ENCODE measurements at regions not wholly inside any gene's neighbourhood (a gene's known extent, or its start where the extent isn't known, plus 50 kb on each side); places are given as distances from the start of the nearest gene placed in this dataset.

DNA sequence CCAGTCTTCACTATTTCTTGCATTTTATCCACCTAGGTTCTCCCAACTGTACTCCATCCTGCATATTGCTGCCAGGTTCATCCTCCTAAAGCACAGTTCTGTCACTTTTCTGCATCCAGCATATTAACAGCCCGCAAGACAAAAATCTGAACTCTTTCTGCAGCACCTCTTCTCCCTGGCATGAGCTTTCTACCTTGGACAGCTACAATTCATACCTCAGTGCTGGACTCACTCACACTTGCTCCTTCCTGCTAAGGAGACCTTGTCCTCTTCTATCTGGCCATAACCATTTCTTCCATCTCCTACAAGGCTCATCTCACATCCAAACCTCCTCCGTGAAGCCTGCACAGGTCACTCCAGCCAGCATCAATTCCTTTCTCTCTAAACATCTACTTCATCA, 170.1 kb upstream of the GRIP1 start:
- Histone ChIP-seq H3K9ac (ENCODE audit: low read length) (no peak overlapping the region), H3K36me3 (ENCODE audit: insufficient read depth, low read length) (no peaks in the 10 kb centered on the region), H3K79me2 (replicated peaks; ENCODE audit: insufficient read depth, low read length) (no peaks in the 10 kb centered on the region), H3K27me3 (ENCODE audit: insufficient read depth, low read depth, low read length) (no peaks in the 10 kb centered on the region), H2AFZ (ENCODE audit: low read depth, low read length) (no peak overlapping the region), H3F3A (ENCODE audit: insufficient read depth, low read length, poor library complexity, severe bottlenecking) (no peaks in the 10 kb centered on the region), H3K9me2 (ENCODE audit: insufficient read depth, low read length) (no peaks in the 10 kb centered on the region), H3K4me3 (ENCODE audit: low read length) (no peak overlapping the region), H3K9me3 (ENCODE audit: low read length) (no peaks in the 10 kb centered on the region), H3K4me2 (ENCODE audit: low read length) (no peak overlapping the region), H4K20me1 (ENCODE audit: insufficient read depth) (no peaks in the 10 kb centered on the region), H3K27ac (ENCODE audit: low read length) (no peak overlapping the region)
- TF ChIP-seq TAF1 (IDR thresholded peaks at IDR 0.05; ENCODE audit: low read depth) (no peak), EP300 (conservative IDR thresholded peaks at IDR 0.05; ENCODE audit: poor library complexity, severe bottlenecking) (no peak), EZH2 (IDR thresholded peaks at IDR 0.05; ENCODE audit: borderline replicate concordance, insufficient read depth, low read length, poor library complexity, severe bottlenecking) (no peak), POLR2AphosphoS5 (IDR thresholded peaks at IDR 0.05) (no peak), SMC3 (conservative IDR thresholded peaks at IDR 0.05; ENCODE audit: poor library complexity) (no peak), MXI1 (conservative IDR thresholded peaks at IDR 0.05; ENCODE audit: poor library complexity, severe bottlenecking) (no peak), RAD21 (conservative IDR thresholded peaks at IDR 0.05) (no peak), CTCF (IDR thresholded peaks at IDR 0.05; ENCODE audit: poor library complexity, severe bottlenecking) (no peak)
- TF ChIP-seq, protein P1, sequence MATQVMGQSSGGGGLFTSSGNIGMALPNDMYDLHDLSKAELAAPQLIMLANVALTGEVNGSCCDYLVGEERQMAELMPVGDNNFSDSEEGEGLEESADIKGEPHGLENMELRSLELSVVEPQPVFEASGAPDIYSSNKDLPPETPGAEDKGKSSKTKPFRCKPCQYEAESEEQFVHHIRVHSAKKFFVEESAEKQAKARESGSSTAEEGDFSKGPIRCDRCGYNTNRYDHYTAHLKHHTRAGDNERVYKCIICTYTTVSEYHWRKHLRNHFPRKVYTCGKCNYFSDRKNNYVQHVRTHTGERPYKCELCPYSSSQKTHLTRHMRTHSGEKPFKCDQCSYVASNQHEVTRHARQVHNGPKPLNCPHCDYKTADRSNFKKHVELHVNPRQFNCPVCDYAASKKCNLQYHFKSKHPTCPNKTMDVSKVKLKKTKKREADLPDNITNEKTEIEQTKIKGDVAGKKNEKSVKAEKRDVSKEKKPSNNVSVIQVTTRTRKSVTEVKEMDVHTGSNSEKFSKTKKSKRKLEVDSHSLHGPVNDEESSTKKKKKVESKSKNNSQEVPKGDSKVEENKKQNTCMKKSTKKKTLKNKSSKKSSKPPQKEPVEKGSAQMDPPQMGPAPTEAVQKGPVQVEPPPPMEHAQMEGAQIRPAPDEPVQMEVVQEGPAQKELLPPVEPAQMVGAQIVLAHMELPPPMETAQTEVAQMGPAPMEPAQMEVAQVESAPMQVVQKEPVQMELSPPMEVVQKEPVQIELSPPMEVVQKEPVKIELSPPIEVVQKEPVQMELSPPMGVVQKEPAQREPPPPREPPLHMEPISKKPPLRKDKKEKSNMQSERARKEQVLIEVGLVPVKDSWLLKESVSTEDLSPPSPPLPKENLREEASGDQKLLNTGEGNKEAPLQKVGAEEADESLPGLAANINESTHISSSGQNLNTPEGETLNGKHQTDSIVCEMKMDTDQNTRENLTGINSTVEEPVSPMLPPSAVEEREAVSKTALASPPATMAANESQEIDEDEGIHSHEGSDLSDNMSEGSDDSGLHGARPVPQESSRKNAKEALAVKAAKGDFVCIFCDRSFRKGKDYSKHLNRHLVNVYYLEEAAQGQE (IDR thresholded peaks at IDR 0.05; ENCODE audit: borderline replicate concordance) = no peak

- H3K4me3 ChIP-seq (ENCODE audit: low read length) = no peak overlapping the region
- no peaks in the 10 kb centered on the region for H3K79me2 ChIP-seq (replicated peaks; ENCODE audit: insufficient read depth, low read length)
- H3K27ac ChIP-seq (ENCODE audit: low read length) = no peak overlapping the region
- H2AFZ ChIP-seq (ENCODE audit: low read depth, low read length) = no peak overlapping the region
- no peaks in the 10 kb centered on the region for H3F3A ChIP-seq (ENCODE audit: insufficient read depth, low read length, poor library complexity, severe bottlenecking)
- H3K27me3 ChIP-seq (ENCODE audit: insufficient read depth, low read depth, low read length) = no peaks in the 10 kb centered on the region
- no peaks in the 10 kb centered on the region for H3K9me3 ChIP-seq (ENCODE audit: low read length)
- no peak overlapping the region for H3K4me2 ChIP-seq (ENCODE audit: low read length)
- no peak overlapping the region for H3K9ac ChIP-seq (ENCODE audit: low read length)
- H3K36me3 ChIP-seq (ENCODE audit: insufficient read depth, low read length) = no peaks in the 10 kb centered on the region
- H3K9me2 ChIP-seq (ENCODE audit: insufficient read depth, low read length) = no peaks in the 10 kb centered on the region
- TF ChIP-seq POLR2AphosphoS5 (IDR thresholded peaks at IDR 0.05) (no peak), RAD21 (conservative IDR thresholded peaks at IDR 0.05) (no peak), EZH2 (IDR thresholded peaks at IDR 0.05; ENCODE audit: borderline replicate concordance, insufficient read depth, low read length, poor library complexity, severe bottlenecking) (no peak), SMC3 (conservative IDR thresholded peaks at IDR 0.05; ENCODE audit: poor library complexity) (no peak), EP300 (conservative IDR thresholded peaks at IDR 0.05; ENCODE audit: poor library complexity, severe bottlenecking) (no peak), TAF1 (IDR thresholded peaks at IDR 0.05; ENCODE audit: low read depth) (no peak), MXI1 (conservative IDR thresholded peaks at IDR 0.05; ENCODE audit: poor library complexity, severe bottlenecking) (no peak), CTCF (IDR thresholded peaks at IDR 0.05; ENCODE audit: poor library complexity, severe bottlenecking) (no peak)
- TF ChIP-seq, protein P1 (IDR thresholded peaks at IDR 0.05; ENCODE audit: borderline replicate concordance) = no peak
- no peaks in the 10 kb centered on the region for H4K20me1 ChIP-seq (ENCODE audit: insufficient read depth)
These were observed 172.3 kb upstream of the GRIP1 start for GRCh38 chr12:66851134-66851533.
